Sigmoid colon (tissue), 6 donors: ENCODE measurements at regions not wholly inside any gene's neighbourhood (a gene's known extent, or its start where the extent isn't known, plus 50 kb on each side); places are given as distances from the start of the nearest gene placed in this dataset.

ENCODE experiments used
- DNase-seq: peaks from one replicate; pipeline ENCODE4 v3.0.0-alpha.2; 2019
- H3K27ac ChIP-seq, 4 donors: fragments of 200-600 bp; sonication (generic); one replicate each; pipeline ENCODE4 v1.5.1; 2016 to 2019; ENCODE audit warnings: mild to moderate bottlenecking in 1 of 4
- H3K27me3 ChIP-seq, 3 donors: fragments of 200-600 bp; sonication (generic); one replicate each; pipeline ENCODE4 v1.5.1; 2019; ENCODE audit warnings: mild to moderate bottlenecking in 1 of 3
- H3K36me3 ChIP-seq, 4 donors: fragments of 200-600 bp; sonication (generic); one replicate each; pipeline ENCODE4 v1.5.1; 2016 to 2019
- H3K4me1 ChIP-seq, 4 donors: fragments of 200-600 bp; sonication (generic); one replicate each; pipeline ENCODE4 v1.5.1; 2017 to 2019
- H3K4me3 ChIP-seq, 4 donors: fragments of 200-600 bp; sonication (generic); one replicate each; pipeline ENCODE4 v1.5.1; 2017 to 2019; ENCODE audit warnings: mild to moderate bottlenecking in 2 of 4, moderate library complexity in 1 of 4
- H3K9me3 ChIP-seq, 4 donors: fragments of 200-600 bp in 3 of 4; sonication (generic) in 3 of 4; one replicate each; pipeline versions ENCODE4 v1.5.1 to v1.6.1; 2013 to 2019
- CTCF ChIP-seq, 4 experiments: fragments of 450-650 bp in 3 of 4; fragments of 200-600 bp in 1 of 4; IDR thresholded peaks; one replicate each; pipeline ENCODE4 v1.5.1; 2016 to 2019; ENCODE audit warnings: antibody characterized with exemption in 4 of 4, mild to moderate bottlenecking in 3 of 4, moderate library complexity in 2 of 4
- EP300 ChIP-seq, 4 donors: sonication (generic); formaldehyde crosslinking; IDR thresholded peaks; one replicate each; pipeline ENCODE4 v1.6.1; 2017; ENCODE audit warnings: antibody characterized with exemption in 4 of 4
- POLR2A ChIP-seq, 2 donors: fragments of 450-650 bp; IDR thresholded peaks; one replicate each; pipeline ENCODE4 v1.6.1; 2016; ENCODE audit warnings: antibody characterized with exemption in 2 of 2, mild to moderate bottlenecking in 2 of 2, moderate library complexity in 2 of 2
- POLR2AphosphoS5 ChIP-seq, 4 donors: sonication (generic); formaldehyde crosslinking; IDR thresholded peaks; one replicate each; pipeline ENCODE4 v1.6.1; 2017; ENCODE audit warnings: antibody characterized with exemption in 4 of 4
- WGBS, 2 donors: extraction: QIAGEN DNeasy Blood & Tissue Kit; methylation state at CpG; one replicate each; pipeline ENCODE4 v1.1.7; 2013; 5-methylcytosine and 5-hydroxymethylcytosine counted together
- intact Hi-C: fragments of 100-400 bp; cut with DNase I; formaldehyde crosslinking; loops from one replicate; pipeline ENCODE4 v1.15.1; 2023
- donor health status: healthy with polysubstance abuse.
- donor health status: healthy.

GRCh38 chr2:66066032-66066431 is 368.9 kb upstream of the MEIS1 start:
- no peak overlapping the region for H3K4me3 ChIP-seq
- H3K9me3 ChIP-seq: no peaks in the 10 kb centered on the region
- no peaks in the 10 kb centered on the region for H3K36me3 ChIP-seq
- no peak overlapping the region for H3K27ac ChIP-seq
- intact Hi-C loops: no loop called here
- peaks cover 0 to 5% (median 3%) of the 10 kb centered on the region in 4 donors for H3K4me1 ChIP-seq
- H3K27me3 ChIP-seq: no peaks in the 10 kb centered on the region
- TF ChIP-seq POLR2AphosphoS5 (IDR thresholded peaks at IDR 0.05): no peak
- TF ChIP-seq EP300 (IDR thresholded peaks at IDR 0.05): no peak
- no peak for TF ChIP-seq CTCF (IDR thresholded peaks at IDR 0.05)
- no peak for TF ChIP-seq POLR2A (IDR thresholded peaks at IDR 0.05)
- DNase-seq: no peak

GRCh38 chr2:66059332-66059731 is 375.6 kb upstream of the MEIS1 start:
- no peak for DNase-seq
- no peaks in the 10 kb centered on the region for H3K9me3 ChIP-seq
- TF ChIP-seq EP300 (IDR thresholded peaks at IDR 0.05) (no peak), POLR2A (IDR thresholded peaks at IDR 0.05) (no peak), CTCF (IDR thresholded peaks at IDR 0.05) (no peak), POLR2AphosphoS5 (IDR thresholded peaks at IDR 0.05) (no peak)
- H3K27me3 ChIP-seq: no peaks in the 10 kb centered on the region
- no peaks in the 10 kb centered on the region for H3K36me3 ChIP-seq
- H3K4me1 ChIP-seq: no peaks in the 10 kb centered on the region
- H3K4me3 ChIP-seq: no peak overlapping the region
- intact Hi-C loops: no loop called here
- no peak overlapping the region for H3K27ac ChIP-seq

- Histone ChIP-seq H3K4me3 (no peak overlapping the region), H3K36me3 (no peaks in the 10 kb centered on the region), H3K9me3 (no peaks in the 10 kb centered on the region), H3K27me3 (no peaks in the 10 kb centered on the region), H3K4me1 (no peaks in the 10 kb centered on the region), H3K27ac (no peak overlapping the region)
- DNase-seq: no peak
- intact Hi-C loops: no loop called here
- WGBS, 2 donors: 89 to 90% methylated on average over 4 of the region's 4 CpGs
- no peak for TF ChIP-seq POLR2A (IDR thresholded peaks at IDR 0.05)
- TF ChIP-seq CTCF (IDR thresholded peaks at IDR 0.05): no peak
- no peak for TF ChIP-seq EP300 (IDR thresholded peaks at IDR 0.05)
- no peak for TF ChIP-seq POLR2AphosphoS5 (IDR thresholded peaks at IDR 0.05)
Observed at GRCh38 chr2:66058675-66059074, 376.2 kb upstream of the MEIS1 start.

- Histone ChIP-seq H3K4me3 (no peak overlapping the region), H3K27me3 (no peaks in the 10 kb centered on the region), H3K36me3 (no peaks in the 10 kb centered on the region), H3K9me3 (no peaks in the 10 kb centered on the region), H3K27ac (no peak overlapping the region), H3K4me1 (no peaks in the 10 kb centered on the region)
- no peak for TF ChIP-seq POLR2AphosphoS5 (IDR thresholded peaks at IDR 0.05)
- TF ChIP-seq POLR2A (IDR thresholded peaks at IDR 0.05): no peak
- TF ChIP-seq EP300 (IDR thresholded peaks at IDR 0.05): no peak
- no peak for TF ChIP-seq CTCF (IDR thresholded peaks at IDR 0.05)
- no peak for DNase-seq
- 85 to 89% methylated on average over 1 of the region's 1 CpG for WGBS, 2 donors
- intact Hi-C loops: no loop called here
Observed at GRCh38 chr2:66057844-66058243, 377.1 kb upstream of the MEIS1 start.

GRCh38 chr2:66050392-66050791 is 384.5 kb upstream of the MEIS1 start:
- WGBS, 2 donors: 39 to 62% methylated on average over 5 of the region's 5 CpGs

More at GRCh38 chr2:66050392-66050791, 384.5 kb upstream of the MEIS1 start:
- DNase-seq: no peak
- Histone ChIP-seq H3K27me3 (no peaks in the 10 kb centered on the region), H3K9me3 (no peaks in the 10 kb centered on the region), H3K4me1 (no peaks in the 10 kb centered on the region), H3K4me3 (no peak overlapping the region), H3K27ac (no peak overlapping the region), H3K36me3 (no peaks in the 10 kb centered on the region)
- TF ChIP-seq EP300 (IDR thresholded peaks at IDR 0.05): no peak
- no peak for TF ChIP-seq POLR2A (IDR thresholded peaks at IDR 0.05)
- no peak for TF ChIP-seq POLR2AphosphoS5 (IDR thresholded peaks at IDR 0.05)
- TF ChIP-seq CTCF (IDR thresholded peaks at IDR 0.05): no peak
- intact Hi-C loops: no loop called here
